HG03060 (cell line): ENCODE measurements at regions not wholly inside any gene's neighbourhood (a gene's known extent, or its start where the extent isn't known, plus 50 kb on each side); places are given as distances from the start of the nearest gene placed in this dataset.

Experiments
- ATAC-seq: cut with Tn5 transposase; IDR thresholded peaks from one replicate; pipeline ENCODE4 v1.9.1; 2021; ENCODE audit warnings: low read depth, moderate number of reproducible peaks; ENCODE audit not compliant: unreplicated experiment

GRCh38 chr12:58186401-58186800 is 245.0 kb downstream of the ATP23 start:
- ATAC-seq, result no peak

DNA sequence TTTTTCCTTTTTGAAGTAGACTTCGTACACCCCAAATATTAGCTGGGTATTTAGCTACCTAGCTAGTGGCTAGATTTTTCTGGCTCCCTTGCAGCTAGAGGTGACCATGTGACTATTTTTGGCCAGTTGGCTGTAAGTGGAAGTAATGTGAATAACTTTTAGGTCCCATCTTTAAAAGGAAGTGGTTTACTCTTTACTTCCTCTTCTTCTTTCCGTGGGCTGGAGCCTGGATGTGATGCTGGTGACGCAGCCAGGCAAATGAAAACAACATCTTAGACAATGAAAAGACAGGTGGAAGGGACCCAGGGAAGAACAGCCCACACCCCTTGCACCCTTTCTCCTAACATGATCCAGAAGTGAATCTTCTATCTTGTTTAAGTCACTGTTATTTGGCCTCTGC is 245.5 kb downstream of the ATP23 start:
- no peak for ATAC-seq

GRCh38 chr12:58189030-58189429 is 247.7 kb downstream of the ATP23 start:
- no peak for ATAC-seq

DNA sequence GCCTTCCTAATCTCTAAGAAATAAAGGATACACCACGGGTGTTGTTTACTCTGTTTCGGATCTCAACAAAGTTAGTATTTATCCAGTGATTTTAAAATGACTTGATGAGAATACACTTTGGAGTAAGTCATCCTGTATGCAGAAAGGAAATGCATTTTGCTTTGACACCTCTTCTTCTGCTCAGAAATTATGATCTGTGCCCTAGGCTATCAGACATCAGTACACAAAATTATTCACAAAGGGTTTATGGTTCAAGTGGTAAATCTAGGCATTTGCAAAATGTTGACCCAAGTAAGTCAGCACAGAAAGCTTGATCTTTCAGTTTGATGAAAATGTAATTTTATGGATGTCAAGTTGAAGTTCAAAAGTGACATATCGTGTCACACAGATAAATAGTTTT is 248.5 kb downstream of the ATP23 start:
- ATAC-seq, result no peak

DNA sequence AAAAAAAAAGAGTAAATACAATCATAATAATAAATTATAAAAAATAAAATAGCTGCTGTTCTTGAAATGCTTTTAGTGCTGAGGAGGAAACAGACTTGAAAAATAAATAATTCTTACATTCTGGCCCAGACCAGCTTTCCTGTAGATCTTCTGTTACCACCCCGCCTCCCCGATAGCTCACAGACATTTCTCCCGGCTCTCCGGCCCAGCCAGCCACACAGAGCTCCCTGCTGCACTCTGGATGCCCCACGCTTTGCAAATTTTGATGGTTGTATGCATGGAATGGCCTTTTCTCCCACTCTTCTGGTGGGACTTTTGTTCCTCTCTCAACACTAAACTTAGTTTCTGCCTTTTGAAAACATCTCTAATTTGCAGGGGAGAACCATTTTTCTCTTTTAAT is 249.3 kb downstream of the ATP23 start:
- no peak for ATAC-seq

- ATAC-seq, result no peak
Observed at GRCh38 chr12:58196971-58197370, 255.6 kb downstream of the ATP23 start.

GRCh38 chr12:58202933-58203718 is 261.8 kb downstream of the ATP23 start:
- ATAC-seq, result no peak

- ATAC-seq, result no peak
Observed at GRCh38 chr12:58204071-58204470, 262.7 kb downstream of the ATP23 start.

GRCh38 chr12:58206876-58207275 is 265.5 kb downstream of the ATP23 start:
- no peak for ATAC-seq

DNA sequence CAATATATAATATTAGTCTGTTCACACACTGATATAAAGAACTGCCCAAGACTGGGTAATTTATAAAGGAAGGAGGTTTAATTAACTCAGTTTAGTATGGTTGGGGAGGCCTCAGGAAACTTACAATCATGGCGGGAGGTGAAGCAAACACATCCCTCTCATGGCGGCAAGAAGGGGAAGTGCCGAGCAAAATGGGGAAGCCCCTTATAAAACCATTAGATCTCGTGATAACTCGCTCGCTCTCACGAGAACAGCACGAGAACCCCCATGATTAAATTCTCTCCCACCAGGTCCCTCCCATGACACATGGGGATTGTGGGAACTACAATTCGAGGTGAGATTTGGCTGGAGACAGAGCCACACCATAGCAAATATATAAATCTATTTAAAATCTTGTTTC is 269.8 kb downstream of the ATP23 start:
- no peak for ATAC-seq

- no peak for ATAC-seq
Observed at GRCh38 chr12:58217130-58217529, 275.8 kb downstream of the ATP23 start.

DNA sequence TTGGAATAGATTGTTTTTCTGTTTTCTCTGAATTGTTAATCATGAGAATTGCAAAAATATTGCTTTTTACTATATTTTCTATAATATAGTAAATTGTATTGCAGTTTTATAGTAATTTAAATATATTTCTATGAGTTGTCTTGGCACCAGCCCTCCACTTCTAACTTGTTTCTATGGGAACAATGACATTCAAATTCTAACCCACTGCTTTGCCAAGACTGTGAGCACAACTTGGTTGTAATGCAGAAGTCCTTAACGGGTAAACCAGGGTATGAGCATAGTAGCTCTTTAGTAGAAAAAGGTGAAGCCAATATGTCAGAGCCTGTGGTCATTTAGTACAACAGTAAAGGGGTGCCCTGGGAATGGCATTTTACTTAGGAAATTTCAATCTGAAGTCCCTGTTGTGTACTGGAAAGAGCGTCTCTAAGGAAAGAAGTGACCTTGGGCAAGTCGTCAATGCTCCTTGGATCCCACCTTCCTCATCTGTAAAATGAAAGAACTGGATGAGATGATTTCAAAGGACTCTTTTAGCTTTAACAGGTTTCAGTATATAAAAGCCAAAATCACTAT is 283.3 kb downstream of the ATP23 start:
- ATAC-seq, result no peak

GRCh38 chr12:58225203-58225877 is 284.0 kb downstream of the ATP23 start:
- ATAC-seq, result no peak

- ATAC-seq, result no peak
Observed at GRCh38 chr12:58233886-58234285, 292.5 kb downstream of the ATP23 start.

DNA sequence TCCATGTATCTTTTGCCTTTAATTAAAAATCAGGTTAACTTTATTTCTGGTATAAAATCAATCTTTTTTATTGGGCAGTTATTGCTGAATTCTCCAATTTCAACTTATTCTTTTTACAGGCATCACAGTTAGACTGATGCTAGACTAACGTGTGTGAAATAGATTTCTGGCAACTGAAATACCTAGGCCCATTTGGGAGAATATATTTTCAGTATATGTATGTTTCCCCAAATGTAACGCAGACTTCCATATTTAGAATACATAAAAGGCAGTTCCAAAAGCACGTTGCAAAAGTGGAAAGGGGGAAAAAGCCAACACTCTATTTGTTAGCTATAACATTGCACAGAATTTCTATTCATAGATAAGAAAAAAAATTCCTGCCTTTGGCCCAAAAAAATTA is 297.0 kb downstream of the ATP23 start:
- no peak for ATAC-seq

- ATAC-seq, result no peak
Observed at GRCh38 chr12:58241099-58241498, 299.7 kb downstream of the ATP23 start.

- ATAC-seq, result no peak
Observed at GRCh38 chr12:58242796-58243630, 301.6 kb downstream of the ATP23 start.

DNA sequence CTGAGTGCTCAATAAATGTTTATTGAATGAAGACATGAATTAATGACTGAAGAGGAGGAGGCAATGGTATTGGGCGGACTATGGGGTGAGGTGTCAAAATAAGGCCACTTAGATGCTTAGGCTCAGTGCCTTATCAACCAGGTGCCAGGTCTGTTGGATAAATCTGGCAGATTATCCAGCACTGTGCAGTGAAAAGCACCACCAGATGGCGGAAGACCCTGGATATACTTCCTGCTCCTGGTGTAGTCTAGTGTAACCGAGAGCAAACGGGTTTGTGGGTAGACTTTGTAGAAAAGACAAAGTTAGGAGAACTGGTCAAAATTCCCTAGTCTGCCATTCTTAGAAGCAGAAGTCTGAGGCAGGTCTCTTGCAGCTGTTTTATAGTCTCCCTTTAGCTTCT is 306.3 kb downstream of the ATP23 start:
- no peak for ATAC-seq

GRCh38 chr12:58248599-58248998 is 307.2 kb downstream of the ATP23 start:
- no peak for ATAC-seq

- ATAC-seq, result no peak
Observed at GRCh38 chr12:58249610-58250009, 308.2 kb downstream of the ATP23 start.

GRCh38 chr12:58250077-58250476 is 308.7 kb downstream of the ATP23 start:
- ATAC-seq, result no peak
